GM12878 (cell line): ENCODE measurements at regions not wholly inside any gene's neighbourhood (a gene's known extent, or its start where the extent isn't known, plus 50 kb on each side); places are given as distances from the start of the nearest gene placed in this dataset.

Source experiments
- ATAC-seq: fragments of 200-7000 bp; cut with Tn5 transposase; 3 replicates; pipeline ENCODE4 v1.9.1; 2020; ENCODE audit warnings: mild to moderate bottlenecking, moderate library complexity
- BruUV-seq: library from RNA; stranded (reverse); fragments of 400-500 nt; replicated peaks from 2 replicates; lab custom pipeline; 2021; lab: Mats Ljungman, UMichigan
- CTCF ChIA-PET: fragments of 300-600 bp; sonication (Branson Sonifier 250); formaldehyde crosslinking; extraction: SDS; loops from one replicate; lab custom pipeline; 2021; ENCODE audit warnings: inconsistent platforms; lab: Yijun Ruan, JAX
- POLR2A ChIA-PET: fragments of 350-600 bp; formaldehyde crosslinking; extraction: SDS; loops from one replicate; lab custom pipeline; 2021; ENCODE audit warnings: inconsistent platforms; lab: Charles Lee
- RAD21 ChIA-PET: fragments of 300-600 bp; sonication (Branson Sonifier 250); formaldehyde crosslinking; loops from one replicate; lab custom pipeline; 2023; ENCODE audit warnings: antibody characterized with exemption; ENCODE audit not compliant: unreplicated experiment; lab: Charles Lee
- SMC1A ChIA-PET: fragments of 300-600 bp; sonication (Branson Sonifier 250); formaldehyde crosslinking; loops from one replicate; lab custom pipeline; 2023; ENCODE audit not compliant: unreplicated experiment, uncharacterized antibody; lab: Charles Lee
- DNase-seq: peaks from one replicate; pipeline ENCODE4 v3.0.0-alpha.2; 2011; ENCODE audit warnings: low read depth, low spot score
- FAIRE-seq: peaks from 3 replicates; lab custom pipeline; 2011; peaks lifted over from hg19 to GRCh38; lab: Jason Lieb, UNC
- H2AFZ ChIP-seq: 2 replicates; pipeline ENCODE4 v1.6.0; 2011; ENCODE audit warnings: low read depth, low read length, control low read depth; ENCODE audit not compliant: control insufficient read depth
- H3K27ac ChIP-seq: 2 replicates; pipeline ENCODE4 v1.5.1; 2011; ENCODE audit warnings: control low read depth; ENCODE audit not compliant: control insufficient read depth, insufficient read depth
- H3K27me3 ChIP-seq, 2 experiments: replicated peaks in 1 of 2; 2 replicates each; pipeline versions ENCODE4 v1.6.0 to v1.6.1; 2011; ENCODE audit warnings: low read length in 1 of 2; ENCODE audit not compliant: control insufficient read depth in 2 of 2, insufficient read depth in 2 of 2
- H3K36me3 ChIP-seq, 2 experiments: 2 replicates each; pipeline ENCODE4 v1.5.1; 2011; ENCODE audit warnings: low read length in 1 of 2; ENCODE audit not compliant: control insufficient read depth in 2 of 2, insufficient read depth in 2 of 2
- H3K4me1 ChIP-seq: 2 replicates; pipeline ENCODE4 v1.6.1; 2011; ENCODE audit warnings: mild to moderate bottlenecking, low read length, moderate library complexity, mixed read lengths; ENCODE audit not compliant: control insufficient read depth, insufficient read depth
- H3K4me2 ChIP-seq: 2 replicates; pipeline ENCODE4 v1.6.0; 2011; ENCODE audit warnings: control low read depth; ENCODE audit not compliant: control insufficient read depth, insufficient read depth
- H3K4me3 ChIP-seq: fragments of 200-600 bp; sonication (generic); 2 replicates; pipeline ENCODE4 v1.5.1; 2016
- H3K79me2 ChIP-seq: 2 replicates; pipeline ENCODE4 v1.6.0; 2011; ENCODE audit warnings: low read length; ENCODE audit not compliant: control insufficient read depth, insufficient read depth
- H3K9ac ChIP-seq: 2 replicates; pipeline ENCODE4 v1.8.0; 2011; ENCODE audit warnings: low read length, control low read depth, mixed read lengths; ENCODE audit not compliant: control insufficient read depth, insufficient read depth
- H3K9me3 ChIP-seq: replicated peaks from 3 replicates; pipeline ENCODE4 v1.5.1; 2011; ENCODE audit warnings: mild to moderate bottlenecking, low read length; ENCODE audit not compliant: control insufficient read depth, insufficient read depth
- H4K20me1 ChIP-seq: 2 replicates; pipeline ENCODE4 v1.6.0; 2011; ENCODE audit not compliant: control insufficient read depth, insufficient read depth
- EED ChIP-seq: sonication (generic); IDR thresholded peaks from 2 replicates; pipeline ENCODE4 v1.6.1; 2016; ENCODE audit warnings: antibody characterized with exemption, low read depth
- JUNB ChIP-seq: IDR thresholded peaks from 2 replicates; pipeline ENCODE4 v1.6.1; 2016; ENCODE audit warnings: antibody characterized with exemption, mild to moderate bottlenecking
- MEF2A ChIP-seq: IDR thresholded peaks from 2 replicates; pipeline ENCODE4 v1.6.1; 2011; ENCODE audit warnings: low read depth, mild to moderate bottlenecking, low read length, moderate library complexity; ENCODE audit not compliant: insufficient read depth
- NFIC ChIP-seq: IDR thresholded peaks from 2 replicates; pipeline ENCODE4 v1.6.1; 2012; ENCODE audit warnings: low read depth, mild to moderate bottlenecking, inconsistent platforms, low read length, moderate library complexity
- RUNX3 ChIP-seq: IDR thresholded peaks from 2 replicates; pipeline ENCODE4 v1.6.1; 2012; ENCODE audit warnings: low read length, inconsistent platforms
- SPI1 ChIP-seq: IDR thresholded peaks from 2 replicates; pipeline ENCODE4 v1.6.1; 2011; ENCODE audit warnings: low read depth, mild to moderate bottlenecking, low read length, moderate library complexity, borderline replicate concordance; ENCODE audit not compliant: insufficient read depth
- WGBS: methylation state at CpG from one replicate; pipeline ENCODE4 v1.1.6; 2016; ENCODE audit warnings: low lambda C conversion rate; ENCODE audit not compliant: insufficient replicate concordance, insufficient coverage; ENCODE audit errors: missing lambda C conversion rate; 5-methylcytosine and 5-hydroxymethylcytosine counted together
- in situ Hi-C: fragments of 300-500 bp; cut with MboI; formaldehyde crosslinking; loops from 9 replicates; pipeline ENCODE4 v1.14.3; 2018; ENCODE audit warnings: mixed read lengths
- intact Hi-C: fragments of 100-400 bp; cut with micrococcal nuclease; formaldehyde crosslinking; loops from one replicate; pipeline ENCODE4 v1.14.2; 2022; ENCODE audit not compliant: unreplicated experiment
- TF ChIP-seq, protein P1 (sequence below): IDR thresholded peaks from 2 replicates; pipeline ENCODE4 v1.6.1; 2011; ENCODE audit warnings: mild to moderate bottlenecking, low read depth, low read length, moderate library complexity; ENCODE audit not compliant: insufficient replicate concordance
- TF ChIP-seq, protein P2 (sequence below): IDR thresholded peaks from 2 replicates; pipeline ENCODE4 v1.6.1; 2012; ENCODE audit warnings: low read length, inconsistent platforms

DNA sequence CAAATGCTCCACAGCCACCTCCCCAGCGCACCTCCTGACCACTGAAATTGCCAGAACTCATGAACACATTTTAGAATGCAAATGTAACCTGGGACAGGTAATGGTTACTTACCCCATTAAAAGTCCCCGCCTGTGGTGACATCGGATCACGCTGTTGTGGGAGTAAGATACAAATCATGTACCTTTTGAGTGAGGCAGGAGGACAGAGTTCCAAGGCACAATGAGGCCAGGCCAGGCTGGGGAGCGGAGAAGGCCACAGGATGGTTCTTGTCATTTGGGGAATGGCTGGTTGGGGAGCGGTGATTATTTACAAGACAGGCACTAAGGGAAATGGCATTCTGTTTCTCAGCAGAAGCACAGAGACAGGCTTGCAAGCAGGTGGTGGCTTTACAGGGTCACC lies 490.0 kb downstream of the EDEM1 start (continued):
- TF ChIP-seq, protein P1, sequence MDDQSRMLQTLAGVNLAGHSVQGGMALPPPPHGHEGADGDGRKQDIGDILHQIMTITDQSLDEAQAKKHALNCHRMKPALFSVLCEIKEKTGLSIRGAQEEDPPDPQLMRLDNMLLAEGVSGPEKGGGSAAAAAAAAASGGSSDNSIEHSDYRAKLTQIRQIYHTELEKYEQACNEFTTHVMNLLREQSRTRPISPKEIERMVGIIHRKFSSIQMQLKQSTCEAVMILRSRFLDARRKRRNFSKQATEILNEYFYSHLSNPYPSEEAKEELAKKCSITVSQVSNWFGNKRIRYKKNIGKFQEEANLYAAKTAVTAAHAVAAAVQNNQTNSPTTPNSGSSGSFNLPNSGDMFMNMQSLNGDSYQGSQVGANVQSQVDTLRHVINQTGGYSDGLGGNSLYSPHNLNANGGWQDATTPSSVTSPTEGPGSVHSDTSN: no peak

DNA sequence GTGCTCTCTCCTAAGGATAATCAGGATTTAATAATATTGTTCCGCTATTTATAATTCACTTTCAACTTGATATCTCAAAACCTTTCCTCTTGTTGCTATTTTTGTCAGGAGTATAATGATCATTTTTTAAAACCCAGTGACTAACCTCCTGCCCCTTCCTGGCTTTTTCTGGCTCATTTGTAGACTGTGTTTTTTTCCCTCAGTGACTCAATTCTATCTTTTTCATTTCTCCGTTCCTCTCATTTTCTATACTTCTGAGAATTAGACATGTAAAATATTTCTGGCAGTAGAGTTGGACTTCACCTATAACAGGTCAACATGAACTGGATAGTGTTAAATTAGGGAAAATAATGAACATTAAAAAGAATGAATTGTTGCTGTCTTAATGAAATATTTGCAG lies 490.7 kb downstream of the EDEM1 start:
- WGBS: 48% methylated on average over 2 of the region's 2 CpGs
- ChIA-PET POLR2A (no interaction called here), RAD21 (no interaction called here), CTCF (no interaction called here), SMC1A (no interaction called here)
- Histone ChIP-seq H3K9ac (no peak overlapping the region), H3K36me3 (no peaks in the 10 kb centered on the region), H3K4me1 (no peaks in the 10 kb centered on the region), H3K27ac (no peak overlapping the region), H3K4me2 (no peak overlapping the region), H4K20me1 (no peaks in the 10 kb centered on the region), H2AFZ (no peak overlapping the region), H3K27me3 (no peaks in the 10 kb centered on the region), H3K9me3 (no peaks in the 10 kb centered on the region), H3K79me2 (no peaks in the 10 kb centered on the region), H3K4me3 (no peak overlapping the region)
- ATAC-seq (no peak), DNase-seq (no peak), FAIRE-seq (no peak)
- no TSS peak for BruUV-seq
- intact Hi-C loops (no loop called here), in situ Hi-C loops (no loop called here)
- TF ChIP-seq RUNX3 (peak; percentile 28), SPI1 (no peak), MEF2A (0 out of 2 replicates have a peak, but pooled peaks have one; percentile 44), JUNB (peak; percentile 61), NFIC (peak; percentile 69; the same call in 1 of the 2 replicates), EED (no peak)
- TF ChIP-seq, protein P2, sequence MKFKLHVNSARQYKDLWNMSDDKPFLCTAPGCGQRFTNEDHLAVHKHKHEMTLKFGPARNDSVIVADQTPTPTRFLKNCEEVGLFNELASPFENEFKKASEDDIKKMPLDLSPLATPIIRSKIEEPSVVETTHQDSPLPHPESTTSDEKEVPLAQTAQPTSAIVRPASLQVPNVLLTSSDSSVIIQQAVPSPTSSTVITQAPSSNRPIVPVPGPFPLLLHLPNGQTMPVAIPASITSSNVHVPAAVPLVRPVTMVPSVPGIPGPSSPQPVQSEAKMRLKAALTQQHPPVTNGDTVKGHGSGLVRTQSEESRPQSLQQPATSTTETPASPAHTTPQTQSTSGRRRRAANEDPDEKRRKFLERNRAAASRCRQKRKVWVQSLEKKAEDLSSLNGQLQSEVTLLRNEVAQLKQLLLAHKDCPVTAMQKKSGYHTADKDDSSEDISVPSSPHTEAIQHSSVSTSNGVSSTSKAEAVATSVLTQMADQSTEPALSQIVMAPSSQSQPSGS: 0 out of 2 replicates have a peak, but pooled peaks have one; percentile 31
